ENCODE measurements at regions not wholly inside any gene's neighbourhood (a gene's known extent, or its start where the extent isn't known, plus 50 kb on each side); places are given as distances from the start of the nearest gene placed in this dataset.
A peak's percentile ranks its signal among the peaks of the same experiment; 100 is the strongest.

DNA sequence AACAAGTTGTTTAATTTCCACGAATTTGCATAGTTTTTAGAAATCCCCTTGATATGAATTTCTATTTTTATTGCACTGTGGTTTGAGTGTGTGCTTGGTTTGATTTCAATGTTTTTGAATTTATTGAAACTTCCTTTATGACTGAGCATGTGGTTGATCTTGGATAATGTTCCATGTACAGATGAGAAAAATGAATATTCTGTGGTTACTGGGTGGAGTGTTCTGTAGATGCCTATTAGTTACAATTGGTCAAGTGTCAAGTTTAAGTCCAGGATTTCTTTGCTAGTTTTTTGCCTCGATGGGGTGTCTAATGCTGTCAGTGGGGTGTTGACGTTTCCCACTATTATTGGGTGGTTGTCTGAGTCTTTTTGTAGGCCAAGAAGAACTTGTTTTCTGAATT is 319.5 kb upstream of the ACTBL2 start:
- DNase-seq (ENCODE audit: low read depth), result no peak

DNA sequence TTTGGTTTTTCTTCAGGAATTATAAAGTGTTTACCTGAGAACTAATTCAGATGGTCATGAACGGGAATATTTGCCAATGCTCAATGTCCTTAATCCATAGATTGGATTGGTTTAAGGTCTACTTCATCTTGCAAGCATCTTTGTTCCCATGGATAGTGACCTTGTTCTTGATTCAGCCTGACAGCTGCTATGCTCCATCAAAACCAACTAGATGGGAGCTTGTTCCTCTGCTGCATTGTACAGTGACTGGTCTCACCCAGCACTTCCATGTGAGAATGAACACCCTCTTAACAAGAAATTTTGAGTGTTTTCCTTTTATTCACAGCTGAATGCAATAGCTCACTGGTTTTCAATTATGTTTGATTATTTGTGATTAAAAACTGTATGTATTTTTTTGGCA is 312.6 kb upstream of the ACTBL2 start:
- no peak for DNase-seq (ENCODE audit: low read depth)

DNA sequence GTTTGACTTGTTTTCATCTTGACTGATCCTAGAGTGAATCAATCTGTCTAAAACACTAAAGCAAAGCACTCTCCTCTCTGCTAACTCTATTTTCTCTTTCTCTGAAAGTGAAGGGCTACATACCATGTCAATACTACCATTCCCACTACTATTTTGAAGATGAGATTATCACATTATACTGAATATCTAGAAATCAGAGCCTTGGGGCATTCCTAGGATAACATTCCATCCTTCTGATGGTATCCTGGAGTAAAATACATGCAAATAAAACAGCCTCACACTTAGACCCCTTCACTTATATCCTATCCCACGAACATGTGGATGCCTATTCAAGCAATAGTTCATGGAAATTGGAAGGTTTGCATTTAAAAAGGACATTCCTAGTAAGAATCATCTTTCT is 309.3 kb upstream of the ACTBL2 start:
- no peak for DNase-seq (ENCODE audit: low read depth)

DNA sequence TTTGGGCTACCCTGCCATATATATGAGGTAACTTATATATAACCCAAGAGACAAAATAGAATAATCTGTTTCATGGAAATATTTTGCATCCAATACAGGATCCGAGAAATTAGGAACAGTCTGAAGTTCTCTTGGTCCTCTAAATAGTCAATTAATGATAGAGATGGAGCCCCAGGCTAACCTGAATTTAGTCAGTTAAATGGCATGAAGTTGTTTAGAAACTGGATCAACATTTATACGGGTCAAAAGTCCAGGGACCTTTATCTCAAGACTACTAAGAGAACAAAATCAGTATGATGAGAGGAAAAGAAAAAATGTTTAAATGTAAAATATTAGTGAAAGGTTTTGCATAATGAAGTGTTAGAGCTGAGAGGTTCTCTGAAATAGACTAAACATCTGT is 303.3 kb upstream of the ACTBL2 start:
- no peak for DNase-seq (ENCODE audit: low read depth)

DNA sequence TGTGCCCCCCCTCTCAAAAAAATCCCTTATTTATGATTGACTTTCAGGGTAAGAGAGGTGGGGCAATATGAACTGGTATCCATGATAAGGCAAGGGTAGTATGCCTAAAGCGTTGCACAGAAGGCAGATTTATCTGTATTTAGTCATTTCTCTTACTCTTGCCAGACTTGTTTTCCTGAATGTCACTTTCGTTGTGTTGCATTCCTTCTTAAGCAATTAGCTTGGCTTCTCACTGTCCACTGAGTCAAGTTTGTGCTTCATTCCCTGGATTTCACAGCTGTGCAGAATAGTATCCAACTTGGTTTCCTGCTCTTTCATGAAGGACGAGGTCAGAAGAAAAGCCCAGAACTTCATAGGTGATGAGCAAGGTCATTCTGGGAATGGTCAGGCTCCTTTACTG is 301.5 kb upstream of the ACTBL2 start:
- no peak for DNase-seq (ENCODE audit: low read depth)

DNA sequence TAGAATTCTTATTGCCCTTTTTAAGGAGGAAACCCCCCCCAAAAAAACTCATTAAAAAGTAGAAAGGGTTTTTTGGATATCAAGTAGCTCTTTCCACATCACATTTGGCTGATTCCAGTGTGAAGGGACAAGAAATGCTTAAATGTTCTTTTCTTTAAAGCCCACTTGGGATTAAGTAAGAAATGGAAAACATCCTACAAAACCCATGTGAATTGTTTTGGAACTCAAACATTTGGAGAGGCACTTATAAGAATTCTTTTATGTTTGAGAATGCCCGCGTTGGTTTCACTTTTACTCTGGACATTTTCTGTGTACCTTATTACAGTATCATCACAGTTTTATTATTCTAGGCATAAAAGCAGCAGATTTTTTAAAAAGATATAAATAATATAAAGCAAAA is 301.1 kb upstream of the ACTBL2 start:
- no peak for DNase-seq (ENCODE audit: low read depth)

DNA sequence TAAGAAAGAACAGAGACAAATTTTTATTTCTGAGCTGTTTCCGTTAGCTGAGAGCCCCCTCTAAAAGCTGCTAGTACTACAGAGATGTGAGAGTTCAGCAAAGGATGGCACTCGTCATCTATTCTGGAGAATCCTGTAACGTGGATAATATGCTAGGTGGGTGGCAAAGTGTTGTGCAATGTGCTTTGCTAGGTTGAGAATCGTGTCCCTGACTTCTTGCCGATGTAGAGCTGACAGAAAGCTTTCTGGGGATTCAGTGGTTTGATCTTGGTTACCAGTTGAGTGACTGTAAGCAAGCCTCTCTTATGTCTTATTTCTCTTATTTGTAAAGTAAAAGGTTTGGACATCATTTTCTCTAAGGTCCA is 298.3 kb upstream of the ACTBL2 start:
- no peak for DNase-seq (ENCODE audit: low read depth)

DNA sequence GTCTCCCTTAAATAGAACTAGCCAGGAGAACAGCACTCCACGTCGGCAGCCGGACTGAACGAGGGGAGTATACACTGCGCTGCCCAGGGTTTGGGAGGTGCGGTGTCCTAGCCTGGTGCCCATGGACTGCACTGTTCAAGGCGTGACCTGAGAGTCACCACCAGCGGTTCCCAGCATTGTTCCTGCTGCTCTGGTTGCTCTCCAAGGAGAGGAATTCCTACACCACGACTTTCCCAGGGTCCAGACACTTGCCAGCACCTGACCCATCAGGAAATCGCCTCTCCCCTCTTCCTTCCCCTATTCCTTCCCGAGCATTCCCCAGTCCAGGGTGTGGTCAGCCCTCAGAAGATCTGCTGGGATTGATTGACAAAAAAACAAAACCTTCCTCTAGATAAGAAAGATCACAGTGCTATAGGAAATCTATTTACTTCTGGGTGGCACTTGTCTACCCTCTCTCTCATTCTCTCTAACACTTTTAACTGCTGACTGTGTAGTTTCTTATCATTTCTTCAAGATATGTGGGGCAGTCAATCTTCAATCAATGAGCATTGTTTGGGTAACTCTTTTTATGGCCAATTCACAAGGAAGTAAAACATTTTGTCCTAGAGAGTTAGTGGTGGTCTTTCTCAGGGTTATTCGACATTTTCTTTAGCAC is 297.8 kb upstream of the ACTBL2 start:
- DNase-seq (ENCODE audit: low read depth), result no peak

DNA sequence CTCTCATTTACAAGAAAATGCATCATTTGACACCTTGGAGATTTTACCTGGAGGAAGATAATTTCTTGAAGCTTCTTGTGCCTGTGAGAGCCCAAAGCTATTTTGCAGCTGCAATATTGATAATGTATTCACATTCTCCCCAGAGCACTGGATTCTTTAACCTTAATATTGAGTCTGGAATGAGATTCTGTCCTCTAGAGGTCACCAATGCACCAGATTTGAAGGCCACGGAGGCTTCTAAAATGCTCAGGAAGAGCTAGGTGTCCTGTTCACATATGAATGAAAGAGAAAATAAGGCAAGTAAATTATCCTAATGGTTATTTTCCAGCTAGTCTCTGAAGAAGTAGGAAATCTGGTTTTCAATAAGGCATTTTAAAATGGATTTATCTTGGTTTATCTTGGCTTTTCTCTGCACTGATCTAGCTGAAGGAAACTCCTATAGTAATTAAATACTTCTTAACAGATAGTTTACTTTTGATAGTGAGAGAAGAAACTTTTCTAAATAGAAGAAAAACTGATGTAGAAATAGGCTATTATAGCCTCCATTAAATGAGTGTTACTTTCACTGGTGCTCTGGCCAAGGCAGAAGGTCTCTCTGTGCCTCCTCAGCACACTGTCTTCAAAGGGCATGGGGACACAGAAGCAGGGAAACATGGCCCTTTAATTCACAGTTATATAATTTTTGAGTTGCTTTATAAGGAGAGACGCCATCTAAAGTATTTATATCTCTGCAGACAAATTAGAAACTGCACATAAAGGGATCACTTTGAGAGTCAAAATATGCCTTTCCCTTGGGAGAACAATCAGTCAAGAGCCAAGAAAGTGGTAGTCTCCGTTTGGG is 297.0 kb upstream of the ACTBL2 start:
- peak; percentile 1 for DNase-seq (ENCODE audit: low read depth)

DNA sequence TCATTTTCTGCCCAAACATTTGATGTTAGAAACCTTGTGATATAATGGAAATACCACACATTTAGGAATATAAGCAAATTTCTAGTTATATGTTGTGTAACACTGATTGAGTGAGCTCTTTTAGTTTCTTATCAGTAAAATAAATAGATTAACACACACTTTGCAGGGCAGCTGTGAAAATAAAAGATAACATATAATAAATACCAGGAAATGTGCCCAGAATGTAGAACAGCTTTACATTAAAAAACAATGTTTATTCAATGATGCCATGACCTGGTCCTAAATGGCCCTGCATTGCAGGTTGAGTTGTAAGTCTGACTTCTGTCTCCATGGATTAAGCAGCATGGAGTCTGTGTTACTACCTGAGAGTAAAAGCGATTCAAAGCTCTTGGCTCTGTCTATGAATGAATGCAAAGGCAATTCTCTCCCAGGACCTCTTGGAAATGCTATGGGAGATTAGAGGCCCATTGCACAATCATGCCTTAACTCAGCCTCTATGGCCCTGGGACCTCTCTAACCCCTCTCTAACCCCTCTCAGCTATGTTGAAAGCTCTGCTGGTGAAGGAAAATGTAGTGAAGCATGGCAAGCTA is 296.0 kb upstream of the ACTBL2 start:
- DNase-seq (ENCODE audit: low read depth), result no peak

DNA sequence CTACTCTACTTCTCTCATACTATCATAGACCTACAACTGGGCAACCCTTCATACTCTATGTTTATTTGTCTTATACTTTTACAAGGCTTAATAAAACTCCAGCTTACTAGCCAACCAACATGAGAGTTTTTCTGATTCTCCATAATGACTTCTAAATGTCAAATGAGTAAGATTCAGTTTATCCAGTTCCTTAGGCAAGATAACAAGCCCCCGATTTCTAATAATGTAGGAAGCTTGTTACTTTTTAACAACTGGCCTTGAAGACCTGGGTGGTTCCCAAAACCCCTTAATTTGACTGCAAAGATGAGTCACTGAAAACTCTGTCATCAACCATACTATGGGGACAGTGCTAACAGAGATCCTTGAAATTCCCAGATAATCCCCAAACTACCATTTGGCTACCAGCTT is 294.6 kb upstream of the ACTBL2 start:
- DNase-seq (ENCODE audit: low read depth), result no peak

DNA sequence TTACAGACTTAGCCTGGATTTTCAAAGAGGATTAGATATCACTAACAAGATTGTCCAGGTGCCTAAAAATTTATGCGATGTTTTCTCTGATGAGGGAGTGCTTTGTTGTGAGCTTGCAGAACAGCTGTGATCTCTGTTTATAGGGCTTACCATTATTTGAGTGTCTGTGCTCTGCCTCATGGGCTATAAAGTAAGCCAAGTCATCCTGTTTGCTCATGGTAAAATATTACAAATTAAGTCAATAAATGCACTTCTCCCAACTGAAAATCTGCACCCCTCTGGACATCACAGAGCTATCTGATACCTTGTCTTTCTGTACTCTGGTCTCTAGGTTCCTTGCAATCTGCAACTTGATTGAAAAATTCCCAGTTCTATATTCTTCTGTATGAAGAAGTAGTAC is 293.4 kb upstream of the ACTBL2 start:
- no peak for DNase-seq (ENCODE audit: low read depth)

DNA sequence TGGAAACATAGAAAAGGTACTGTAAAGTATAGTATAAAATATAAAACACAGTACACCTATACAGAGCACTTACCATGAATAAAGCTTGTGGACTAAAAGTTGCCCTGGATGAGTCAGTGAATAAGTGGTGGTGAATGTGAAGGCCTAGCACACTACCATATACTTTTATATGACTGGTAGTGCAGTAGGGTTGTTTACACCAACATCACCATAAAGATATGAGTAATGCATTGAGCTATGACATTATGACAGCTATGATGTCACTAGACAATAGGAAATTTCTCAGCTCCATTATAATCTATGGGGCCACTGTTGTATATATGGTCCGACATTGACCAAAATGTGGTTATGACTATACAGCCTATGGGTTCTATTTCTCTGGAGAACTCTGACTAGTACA is 291.8 kb upstream of the ACTBL2 start:
- DNase-seq (ENCODE audit: low read depth), result no peak

DNA sequence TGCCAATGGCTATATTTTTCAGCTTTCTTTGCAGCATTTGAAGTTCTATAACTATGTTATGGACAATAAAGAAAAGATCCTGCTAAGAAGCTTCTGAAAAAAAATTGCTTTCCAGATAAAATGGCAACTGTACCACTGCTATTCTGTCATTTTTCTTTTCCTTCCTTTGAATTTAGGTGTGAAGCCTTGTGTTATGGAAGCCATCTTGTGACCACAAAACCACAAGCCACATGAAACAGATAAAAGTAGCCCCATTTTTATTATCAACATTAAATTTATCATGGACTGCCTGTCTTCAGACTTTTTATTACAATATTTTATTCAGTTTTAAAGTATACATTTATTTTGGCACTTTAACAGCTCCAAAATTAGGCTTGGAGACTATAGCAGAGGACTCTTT is 289.9 kb upstream of the ACTBL2 start:
- DNase-seq (ENCODE audit: low read depth), result no peak

DNA sequence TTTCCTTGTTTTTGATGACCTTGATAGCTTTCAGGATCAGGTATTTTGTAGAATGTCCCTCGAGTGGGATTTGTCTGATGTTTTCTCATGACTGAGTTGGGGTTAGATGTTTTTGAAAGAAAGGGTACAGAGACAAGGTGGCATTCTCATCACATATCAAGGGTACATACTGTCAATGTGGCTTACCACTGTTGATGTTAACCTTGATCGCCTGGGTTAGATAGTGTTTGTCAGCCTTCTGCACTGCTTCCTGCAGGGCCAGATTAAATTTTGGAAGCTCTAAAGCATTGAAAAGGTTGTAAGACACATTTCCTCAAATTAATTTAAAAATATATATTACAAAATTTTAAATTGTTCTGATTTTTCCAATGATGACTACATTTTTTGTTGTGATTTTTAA is 287.4 kb upstream of the ACTBL2 start:
- DNase-seq (ENCODE audit: low read depth), result no peak

DNA sequence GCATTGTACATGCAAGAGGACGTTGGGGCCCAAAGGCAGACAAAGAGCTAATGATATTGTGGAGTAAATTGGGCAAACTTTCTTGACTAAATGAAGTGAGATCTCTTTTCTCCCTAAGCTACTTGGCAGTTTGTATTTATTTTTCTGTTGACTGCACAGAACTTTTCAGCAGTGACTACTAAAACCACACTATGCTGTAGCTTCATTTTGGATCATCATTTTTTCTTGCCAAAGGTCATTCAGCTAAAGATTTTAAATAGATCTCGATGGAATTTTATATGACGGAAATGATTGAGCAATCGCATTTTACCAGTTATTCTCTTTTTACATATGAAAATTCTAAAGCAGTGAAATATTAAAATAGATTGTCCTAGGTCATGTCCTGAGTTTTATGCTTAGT is 286.1 kb upstream of the ACTBL2 start:
- no peak for DNase-seq (ENCODE audit: low read depth)

DNA sequence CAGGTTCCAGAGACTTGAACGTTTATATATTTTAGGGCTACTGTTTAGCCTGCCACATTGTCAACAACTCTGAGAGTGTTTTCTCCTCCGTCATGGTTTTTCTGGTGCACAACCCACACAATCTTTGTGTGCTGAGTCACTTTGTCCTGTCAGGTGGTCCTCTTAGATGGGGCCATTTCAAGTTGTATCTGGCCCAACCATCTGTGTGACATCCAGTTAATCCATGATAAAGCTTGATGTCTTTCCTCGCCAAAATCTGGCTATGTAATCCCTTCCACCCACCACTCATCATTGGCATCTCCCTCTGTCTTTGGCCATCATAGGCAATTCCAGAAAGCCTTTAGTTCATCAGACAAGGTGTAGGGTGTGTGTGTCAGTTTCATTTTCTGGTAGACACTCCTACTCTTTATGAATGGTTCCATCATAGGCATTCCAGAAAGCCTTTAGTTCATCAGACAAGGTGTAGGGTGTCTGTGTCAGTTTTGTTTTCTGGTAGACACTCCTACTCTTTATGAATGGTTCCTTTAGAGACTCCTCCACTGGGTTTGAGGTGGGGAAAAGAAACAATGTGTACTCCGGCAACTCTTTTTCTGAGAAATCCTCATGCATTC is 282.0 kb upstream of the ACTBL2 start:
- DNase-seq (ENCODE audit: low read depth), result no peak

DNA sequence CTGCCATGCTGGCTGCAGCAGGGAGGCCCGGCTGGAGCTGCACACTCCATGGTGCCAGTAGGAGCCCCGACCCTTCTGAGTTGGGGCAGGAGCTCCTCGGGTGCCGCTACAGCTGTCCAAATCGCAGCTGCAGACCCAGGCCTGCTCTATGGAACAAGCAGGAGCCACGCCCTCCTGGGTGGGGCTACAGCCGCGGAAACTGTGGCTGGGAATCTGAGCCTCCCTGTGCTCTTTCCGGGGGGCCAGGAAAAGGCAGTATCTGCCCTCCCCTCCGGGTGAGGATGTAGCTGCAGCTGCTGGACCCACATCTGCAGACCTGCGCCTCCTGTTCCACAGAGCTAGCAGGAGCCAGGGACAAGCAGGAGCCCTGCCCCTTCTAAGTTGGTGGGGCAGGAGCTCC is 278.9 kb upstream of the ACTBL2 start:
- DNase-seq (ENCODE audit: low read depth), result no peak

DNA sequence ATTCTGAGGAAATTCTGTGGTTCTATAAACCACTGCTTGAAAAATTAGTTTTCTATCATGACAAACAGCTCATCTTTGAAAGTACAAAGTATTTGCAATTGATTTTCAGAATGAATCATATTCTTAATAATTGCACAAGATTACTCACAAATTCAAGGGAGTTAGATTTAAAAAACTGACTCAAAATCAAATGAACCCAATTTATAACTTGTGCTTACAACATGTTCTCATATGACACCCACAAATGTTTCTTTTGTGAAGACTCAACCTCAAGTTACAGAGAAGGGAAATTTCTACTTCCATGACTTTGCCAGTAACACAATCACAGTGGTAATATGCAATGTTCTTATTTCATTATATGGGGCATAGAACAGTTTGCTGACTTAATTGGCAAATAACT is 272.0 kb upstream of the ACTBL2 start:
- DNase-seq (ENCODE audit: low read depth), result no peak

DNA sequence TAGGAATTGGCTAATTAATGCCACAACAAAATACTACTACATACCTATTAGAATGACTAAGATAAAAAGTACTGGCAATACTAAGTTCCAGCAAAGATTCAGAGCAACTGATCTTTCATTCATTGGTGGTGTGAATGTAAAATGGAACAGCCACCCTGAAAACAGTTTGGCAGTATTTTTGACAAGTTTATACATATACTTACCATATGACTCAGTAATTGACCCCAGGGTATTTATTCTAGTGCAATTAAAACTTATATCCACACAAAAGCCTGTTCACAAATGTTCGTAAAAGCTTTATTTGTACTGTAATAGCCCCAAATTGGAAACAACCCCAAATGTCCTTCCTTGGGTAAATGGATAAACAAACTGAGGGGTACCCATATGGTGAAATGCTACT is 270.8 kb upstream of the ACTBL2 start:
- no peak for DNase-seq (ENCODE audit: low read depth)

DNA sequence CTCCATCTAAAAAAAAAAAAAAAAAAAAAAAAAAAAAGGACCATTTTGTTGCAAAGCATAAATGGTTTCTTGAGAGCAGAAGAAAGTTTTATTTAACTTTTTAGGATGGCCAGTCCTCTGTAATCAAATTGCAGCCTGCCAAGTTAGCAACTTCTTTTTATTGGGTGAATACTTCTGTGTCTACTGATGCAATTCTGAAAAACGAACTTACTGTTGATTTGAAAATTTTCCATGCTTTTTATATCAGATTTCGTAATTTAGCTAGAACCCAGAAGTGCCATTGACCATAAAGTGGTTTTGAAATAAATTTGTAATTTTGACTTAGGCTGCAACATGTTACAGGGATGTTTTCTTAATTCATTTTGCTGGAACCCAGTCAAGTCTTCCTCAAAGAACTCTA is 269.1 kb upstream of the ACTBL2 start:
- no peak for DNase-seq (ENCODE audit: low read depth)

DNA sequence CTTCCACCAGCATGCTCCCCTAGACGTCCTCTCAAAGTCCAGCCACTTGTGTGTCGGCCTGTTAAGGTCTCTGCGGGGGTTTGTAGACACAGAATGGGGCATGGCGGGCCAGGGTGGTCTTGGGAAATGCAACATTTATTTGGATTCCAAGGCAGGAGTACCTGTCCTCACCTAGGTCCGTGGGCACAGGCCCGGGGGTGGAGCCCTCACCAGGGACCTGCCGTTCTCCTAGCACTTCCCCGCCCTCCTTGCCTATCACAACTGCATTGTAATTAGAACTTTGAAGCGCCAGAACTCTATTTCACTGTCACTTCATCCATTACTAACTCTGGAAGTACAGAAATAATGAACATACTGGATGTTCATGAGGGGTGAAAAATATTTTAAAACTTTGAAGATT is 268.3 kb upstream of the ACTBL2 start:
- no peak for DNase-seq (ENCODE audit: low read depth)

DNA sequence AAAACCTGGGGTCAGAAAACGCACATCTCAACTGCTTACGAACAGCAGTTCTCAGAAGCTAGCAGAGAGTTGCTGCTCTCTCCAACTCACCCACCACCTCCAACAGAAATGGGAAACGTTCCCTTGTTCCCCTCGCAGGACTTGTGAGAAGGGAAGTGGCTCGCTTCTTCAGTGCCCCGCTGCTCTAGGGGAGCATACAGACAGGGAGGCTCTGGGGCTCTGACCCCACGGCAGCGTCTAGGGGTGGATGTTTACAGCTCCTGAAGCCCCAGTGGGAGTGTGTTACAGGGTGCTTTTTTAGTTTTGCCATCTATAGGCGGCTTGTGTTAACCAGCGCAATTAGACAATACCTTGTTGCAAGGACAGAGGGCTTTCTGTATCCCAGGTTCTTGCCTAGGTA is 267.7 kb upstream of the ACTBL2 start:
- no peak for DNase-seq (ENCODE audit: low read depth)

Measured in stimulated activated CD8-positive, alpha-beta memory T cell treated with anti-CD3 and anti-CD28 coated beads, Interleukin-12 subunit alpha, Interleukin-12 subunit beta, amount 100 ng/mL, for 1 hour (primary cell).